ENCODE measurements at regions not wholly inside any gene's neighbourhood (a gene's known extent, or its start where the extent isn't known, plus 50 kb on each side); places are given as distances from the start of the nearest gene placed in this dataset.

DNA sequence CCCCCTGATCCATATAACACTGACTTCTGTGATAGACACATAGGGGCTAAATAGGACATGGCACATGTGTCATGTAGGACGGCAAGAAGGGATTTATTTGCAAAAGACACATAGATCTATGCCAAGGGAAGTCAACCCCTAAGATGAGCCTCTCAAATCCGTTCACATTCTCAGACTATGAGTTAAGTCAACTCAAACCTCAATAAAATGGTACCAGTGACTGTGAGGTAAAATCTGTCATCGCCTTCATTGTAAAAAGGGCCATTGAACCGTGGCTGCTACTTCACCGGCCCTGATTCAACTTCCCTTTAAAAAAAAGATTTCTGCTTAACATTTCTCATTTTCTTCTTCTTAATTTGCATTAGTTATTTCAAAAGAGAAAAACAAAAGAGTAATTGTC lies 144.0 kb downstream of the ZNF281 start:
- TF ChIP-seq, protein P1, sequence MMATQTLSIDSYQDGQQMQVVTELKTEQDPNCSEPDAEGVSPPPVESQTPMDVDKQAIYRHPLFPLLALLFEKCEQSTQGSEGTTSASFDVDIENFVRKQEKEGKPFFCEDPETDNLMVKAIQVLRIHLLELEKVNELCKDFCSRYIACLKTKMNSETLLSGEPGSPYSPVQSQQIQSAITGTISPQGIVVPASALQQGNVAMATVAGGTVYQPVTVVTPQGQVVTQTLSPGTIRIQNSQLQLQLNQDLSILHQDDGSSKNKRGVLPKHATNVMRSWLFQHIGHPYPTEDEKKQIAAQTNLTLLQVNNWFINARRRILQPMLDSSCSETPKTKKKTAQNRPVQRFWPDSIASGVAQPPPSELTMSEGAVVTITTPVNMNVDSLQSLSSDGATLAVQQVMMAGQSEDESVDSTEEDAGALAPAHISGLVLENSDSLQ (IDR thresholded peaks at IDR 0.05), result no peak
- TF ChIP-seq NFRKB (IDR thresholded peaks at IDR 0.05) (no peak), FOXK2 (IDR thresholded peaks at IDR 0.05) (no peak)
- POLR2A ChIA-PET, result no interaction called here
- CTCF ChIA-PET, result no interaction called here

DNA sequence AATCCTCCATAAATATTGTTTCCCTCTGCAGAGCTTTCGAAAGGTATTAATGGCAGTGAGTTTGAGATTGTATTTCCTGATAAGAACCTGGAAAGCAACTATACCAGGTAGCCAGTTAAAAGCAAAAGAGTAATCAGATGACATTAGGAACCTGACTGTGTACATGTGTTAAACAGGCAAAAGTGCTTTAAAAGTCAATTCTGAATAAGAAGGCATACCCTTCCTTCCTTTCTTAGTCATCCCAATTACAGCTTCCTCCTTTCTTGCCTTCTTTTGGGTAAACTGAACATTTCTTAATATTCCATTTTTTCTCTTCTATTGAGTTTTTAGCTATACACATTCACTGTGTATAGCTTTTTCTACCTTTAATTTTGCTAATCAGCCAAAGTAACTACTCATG lies 144.7 kb downstream of the ZNF281 start:
- ChIA-PET POLR2A (no interaction called here), CTCF (interaction anchor here (1.8 kb wide), 1 partner anchor 10 kb away, joined by 4 read pairs; no protein-coding TSS in a partner anchor)

More for the DNA sequence above, 144.0 kb downstream of the ZNF281 start:
- DNase-seq (ENCODE audit: extremely low spot score), result no peak

DNA sequence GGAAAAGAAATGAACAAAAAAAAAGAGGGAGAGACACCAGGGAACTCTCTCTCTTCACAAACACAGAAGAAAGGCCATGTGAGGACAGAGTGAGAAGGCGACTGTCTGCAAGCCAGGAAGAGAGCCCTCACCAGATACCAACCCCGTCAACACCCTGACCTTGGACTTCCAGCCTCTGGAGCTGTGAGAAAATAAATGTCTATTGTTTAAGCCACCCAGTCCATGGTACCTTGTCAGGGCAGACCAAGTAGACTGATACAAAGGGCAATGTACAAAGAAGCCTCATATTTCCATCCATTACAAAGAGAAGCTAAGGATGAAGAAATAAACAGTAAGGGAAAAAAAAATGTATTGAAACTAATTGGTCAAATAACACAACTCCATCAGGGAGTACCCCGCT lies 146.6 kb downstream of the ZNF281 start:
- TF ChIP-seq FOXA1 (IDR thresholded peaks at IDR 0.05) (no peak), L3MBTL2 (conservative IDR thresholded peaks at IDR 0.05) (no peak), CTBP1 (IDR thresholded peaks at IDR 0.05; ENCODE audit: borderline replicate concordance) (no peak), ARNT (IDR thresholded peaks at IDR 0.05) (no peak), NFRKB (IDR thresholded peaks at IDR 0.05) (no peak), SUZ12 (IDR thresholded peaks at IDR 0.05) (no peak), ZNF384 (IDR thresholded peaks at IDR 0.05) (no peak), HDGF (IDR thresholded peaks at IDR 0.05; ENCODE audit: borderline replicate concordance) (no peak), BHLHE40 (IDR thresholded peaks at IDR 0.05; ENCODE audit: borderline replicate concordance) (no peak), FOXK2 (IDR thresholded peaks at IDR 0.05) (no peak)
- TF ChIP-seq, protein P1 (IDR thresholded peaks at IDR 0.05), result no peak
- POLR2A ChIA-PET, result no interaction called here
- no peak for DNase-seq (ENCODE audit: extremely low spot score)
- CTCF ChIA-PET, result interaction anchor here (0.6 to 1.8 kb wide), 3 partner anchors 8 to 13 kb away, joined by 3 to 4 read pairs (median 4); no protein-coding TSS in a partner anchor

More for the DNA sequence above, 144.7 kb downstream of the ZNF281 start:
- no peak for TF ChIP-seq FOXM1 (IDR thresholded peaks at IDR 0.05; ENCODE audit: borderline replicate concordance)
- no peak for TF ChIP-seq LEF1 (IDR thresholded peaks at IDR 0.05; ENCODE audit: borderline replicate concordance)
- TF ChIP-seq HDGF (IDR thresholded peaks at IDR 0.05; ENCODE audit: borderline replicate concordance), result no peak
- no peak for TF ChIP-seq ELF4 (IDR thresholded peaks at IDR 0.05)
- TF ChIP-seq NFRKB (IDR thresholded peaks at IDR 0.05), result no peak
- TF ChIP-seq, protein P1 (IDR thresholded peaks at IDR 0.05), result no peak
- no peak for TF ChIP-seq TARDBP (IDR thresholded peaks at IDR 0.05)
- TF ChIP-seq BHLHE40 (IDR thresholded peaks at IDR 0.05; ENCODE audit: borderline replicate concordance), result no peak
- TF ChIP-seq L3MBTL2 (conservative IDR thresholded peaks at IDR 0.05), result no peak
- TF ChIP-seq SP1 (IDR thresholded peaks at IDR 0.05), result no peak
- TF ChIP-seq FOXA1 (IDR thresholded peaks at IDR 0.05), result no peak
- TF ChIP-seq ZNF384 (IDR thresholded peaks at IDR 0.05), result no peak
- TF ChIP-seq ARNT (IDR thresholded peaks at IDR 0.05), result no peak
- no peak for TF ChIP-seq CTBP1 (IDR thresholded peaks at IDR 0.05; ENCODE audit: borderline replicate concordance)
- no peak for TF ChIP-seq SUZ12 (IDR thresholded peaks at IDR 0.05)
- no peak for TF ChIP-seq FOXK2 (IDR thresholded peaks at IDR 0.05)
- no peak for DNase-seq (ENCODE audit: extremely low spot score)

DNA sequence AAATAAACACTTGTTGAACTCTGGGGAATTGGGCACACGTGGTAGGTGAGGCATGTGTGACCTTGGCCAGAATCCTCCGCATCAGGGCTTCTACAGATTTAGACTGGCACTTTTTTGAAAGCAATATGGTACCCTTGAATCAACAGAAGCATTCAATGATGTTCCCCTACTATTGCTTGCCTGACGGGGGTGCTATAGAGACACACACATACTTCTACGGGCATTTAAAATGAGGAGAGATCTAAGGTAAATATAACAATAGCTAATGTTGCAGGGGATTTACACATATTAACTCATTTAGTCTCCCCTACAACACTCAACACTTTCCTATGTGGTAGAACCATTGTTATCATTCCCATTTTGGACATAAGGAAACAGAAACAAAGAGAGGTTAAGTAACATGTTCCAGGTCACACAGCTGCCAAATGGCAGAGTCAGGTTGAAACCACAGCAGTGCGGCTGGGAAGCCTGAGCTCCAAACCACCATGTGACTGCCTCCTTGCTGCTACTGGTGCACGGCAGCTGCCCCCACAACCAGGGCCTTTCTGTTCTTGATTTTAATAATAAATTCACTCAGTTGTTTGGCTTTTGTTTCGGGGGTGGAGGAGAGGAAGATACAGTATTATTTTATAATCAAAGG lies 147.4 kb downstream of the ZNF281 start:
- TF ChIP-seq FOXM1 (IDR thresholded peaks at IDR 0.05; ENCODE audit: borderline replicate concordance) (no peak), SP1 (IDR thresholded peaks at IDR 0.05) (no peak), CTBP1 (IDR thresholded peaks at IDR 0.05; ENCODE audit: borderline replicate concordance) (no peak), FOXK2 (IDR thresholded peaks at IDR 0.05) (no peak), ZNF384 (IDR thresholded peaks at IDR 0.05) (no peak), HDGF (IDR thresholded peaks at IDR 0.05; ENCODE audit: borderline replicate concordance) (no peak), SUZ12 (IDR thresholded peaks at IDR 0.05) (no peak), LEF1 (IDR thresholded peaks at IDR 0.05; ENCODE audit: borderline replicate concordance) (no peak), TARDBP (IDR thresholded peaks at IDR 0.05) (no peak), FOXA1 (IDR thresholded peaks at IDR 0.05) (no peak), ARNT (IDR thresholded peaks at IDR 0.05) (no peak), NFRKB (IDR thresholded peaks at IDR 0.05) (no peak), ELF4 (IDR thresholded peaks at IDR 0.05) (no peak)
- ChIA-PET CTCF (interaction anchor here (0.7 kb wide), 1 partner anchor 14 kb away, joined by 3 read pairs; no protein-coding TSS in a partner anchor), POLR2A (no interaction called here)
- no peak for DNase-seq (ENCODE audit: extremely low spot score)

DNA sequence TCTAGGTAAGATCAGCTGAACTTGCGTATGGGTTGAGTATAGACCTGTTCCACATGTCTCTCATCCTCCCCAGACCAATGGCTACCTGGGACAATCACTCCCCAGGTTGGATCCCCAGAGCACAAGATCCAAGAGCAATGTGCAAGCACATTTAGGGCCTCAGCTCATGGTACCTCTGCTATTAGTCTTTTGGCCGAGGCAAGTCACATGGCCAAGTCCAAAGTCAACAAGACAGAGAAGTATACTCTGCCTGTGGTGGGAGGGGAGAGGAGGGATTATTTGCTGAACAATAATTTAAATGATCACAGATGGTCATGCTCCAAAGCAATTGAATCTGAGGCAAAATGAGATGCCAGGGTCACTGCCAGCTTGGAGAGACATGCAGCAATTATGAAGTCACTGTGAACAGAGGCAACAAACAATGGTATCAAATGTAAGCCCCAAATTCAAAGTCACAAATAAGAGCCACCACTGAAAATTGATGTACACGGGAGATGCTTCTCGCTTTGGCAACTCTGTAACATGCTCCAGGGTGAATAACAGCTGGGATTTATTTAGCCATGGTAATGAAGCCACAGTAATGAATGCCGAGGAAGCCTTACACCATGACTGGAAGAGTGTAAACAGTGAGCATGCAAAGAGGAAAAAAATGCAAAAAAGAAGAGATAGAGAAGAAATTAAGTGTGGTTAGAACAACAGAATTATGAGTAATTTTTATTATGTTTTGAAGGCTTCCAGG lies 149.1 kb downstream of the ZNF281 start:
- ChIA-PET CTCF (no interaction called here), POLR2A (no interaction called here)
- TF ChIP-seq SP1 (IDR thresholded peaks at IDR 0.05) (no peak), ZNF384 (IDR thresholded peaks at IDR 0.05) (no peak), BHLHE40 (IDR thresholded peaks at IDR 0.05; ENCODE audit: borderline replicate concordance) (no peak), SUZ12 (IDR thresholded peaks at IDR 0.05) (no peak), ARNT (IDR thresholded peaks at IDR 0.05) (no peak), FOXK2 (IDR thresholded peaks at IDR 0.05) (no peak), LEF1 (IDR thresholded peaks at IDR 0.05; ENCODE audit: borderline replicate concordance) (no peak), L3MBTL2 (conservative IDR thresholded peaks at IDR 0.05) (no peak)
- DNase-seq (ENCODE audit: extremely low spot score), result no peak

All from HEK293T (cell line).